ENCODE measurements at regions not wholly inside any gene's neighbourhood (a gene's known extent, or its start where the extent isn't known, plus 50 kb on each side); places are given as distances from the start of the nearest gene placed in this dataset.

DNA sequence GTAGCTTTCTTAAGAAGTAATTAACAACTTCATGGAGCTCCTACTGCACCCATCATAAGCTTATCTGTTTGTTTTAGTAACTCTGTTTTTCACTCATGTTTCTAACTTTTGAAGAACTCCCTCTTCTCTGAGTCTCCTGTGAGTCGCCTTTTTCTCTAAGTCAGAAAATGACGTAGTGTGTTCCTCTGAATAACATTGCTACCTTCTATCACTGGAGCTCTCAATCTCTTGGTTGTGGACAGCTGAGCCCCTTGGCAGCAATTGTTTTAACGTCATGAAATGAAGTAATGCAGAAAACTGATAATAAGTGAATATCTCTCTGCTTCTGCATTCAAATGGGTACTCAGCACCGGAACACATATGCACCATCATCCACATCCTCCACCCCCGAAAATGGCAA is 433.3 kb upstream of the SALL3 start:
- Histone ChIP-seq H3K79me2 (ENCODE audit: control insufficient read depth, low read length) (no peaks in the 10 kb centered on the region), H3F3A (ENCODE audit: control insufficient read depth, insufficient read depth) (no peaks in the 10 kb centered on the region), H3K27ac (ENCODE audit: low read depth, low read length) (no peak overlapping the region), H3K9me2 (replicated peaks; ENCODE audit: control insufficient read depth, low read length) (no peaks in the 10 kb centered on the region), H3K4me1 (ENCODE audit: control insufficient read depth, low read length) (no peaks in the 10 kb centered on the region), H3K36me3 (ENCODE audit: control insufficient read depth, low read length) (no peaks in the 10 kb centered on the region), H3K4me2 (ENCODE audit: low read length) (no peak overlapping the region), H3K9me3 (ENCODE audit: control insufficient read depth, insufficient read depth, low read length) (peaks cover 17% of the 10 kb centered on the region; the same call in 1 of the 2 replicates), H4K20me1 (ENCODE audit: control insufficient read depth, insufficient read depth, low read depth, low read length) (no peaks in the 10 kb centered on the region), H3K27me3 (ENCODE audit: control insufficient read depth, low read length) (no peaks in the 10 kb centered on the region), H3K4me3 (ENCODE audit: low read length) (no peak overlapping the region)
- TF ChIP-seq, protein P1, sequence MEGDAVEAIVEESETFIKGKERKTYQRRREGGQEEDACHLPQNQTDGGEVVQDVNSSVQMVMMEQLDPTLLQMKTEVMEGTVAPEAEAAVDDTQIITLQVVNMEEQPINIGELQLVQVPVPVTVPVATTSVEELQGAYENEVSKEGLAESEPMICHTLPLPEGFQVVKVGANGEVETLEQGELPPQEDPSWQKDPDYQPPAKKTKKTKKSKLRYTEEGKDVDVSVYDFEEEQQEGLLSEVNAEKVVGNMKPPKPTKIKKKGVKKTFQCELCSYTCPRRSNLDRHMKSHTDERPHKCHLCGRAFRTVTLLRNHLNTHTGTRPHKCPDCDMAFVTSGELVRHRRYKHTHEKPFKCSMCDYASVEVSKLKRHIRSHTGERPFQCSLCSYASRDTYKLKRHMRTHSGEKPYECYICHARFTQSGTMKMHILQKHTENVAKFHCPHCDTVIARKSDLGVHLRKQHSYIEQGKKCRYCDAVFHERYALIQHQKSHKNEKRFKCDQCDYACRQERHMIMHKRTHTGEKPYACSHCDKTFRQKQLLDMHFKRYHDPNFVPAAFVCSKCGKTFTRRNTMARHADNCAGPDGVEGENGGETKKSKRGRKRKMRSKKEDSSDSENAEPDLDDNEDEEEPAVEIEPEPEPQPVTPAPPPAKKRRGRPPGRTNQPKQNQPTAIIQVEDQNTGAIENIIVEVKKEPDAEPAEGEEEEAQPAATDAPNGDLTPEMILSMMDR (IDR thresholded peaks at IDR 0.05; ENCODE audit: low read depth, low read length, poor library complexity, severe bottlenecking): no peak
- no peak for TF ChIP-seq EZH2phosphoT487 (IDR thresholded peaks at IDR 0.05; ENCODE audit: borderline replicate concordance, low read length)

DNA sequence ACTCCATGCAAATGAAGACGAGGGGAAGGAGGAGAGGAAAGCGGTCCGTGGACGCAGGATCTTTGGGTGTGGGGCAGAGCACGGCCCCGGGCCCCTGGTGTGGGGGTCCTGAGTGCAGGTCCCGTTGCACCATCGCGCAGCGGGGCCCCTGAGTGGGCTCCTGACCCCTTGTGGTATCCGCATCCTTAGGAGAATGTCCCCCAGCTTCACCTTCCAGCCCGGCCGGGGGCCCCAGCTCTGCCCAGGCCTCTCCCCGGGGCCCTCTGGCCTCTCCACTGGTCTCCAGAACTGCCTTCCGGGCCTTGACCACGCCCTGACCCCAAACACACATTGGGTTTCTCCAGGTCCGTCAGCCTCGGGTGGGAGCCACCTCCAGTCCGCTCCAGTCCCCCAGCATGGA is 431.8 kb upstream of the SALL3 start:
- Histone ChIP-seq H3F3A (ENCODE audit: control insufficient read depth, insufficient read depth) (no peaks in the 10 kb centered on the region), H3K9me3 (ENCODE audit: control insufficient read depth, insufficient read depth, low read length) (peaks cover 17% of the 10 kb centered on the region; the same call in 1 of the 2 replicates), H4K20me1 (ENCODE audit: control insufficient read depth, insufficient read depth, low read depth, low read length) (no peaks in the 10 kb centered on the region), H3K36me3 (ENCODE audit: control insufficient read depth, low read length) (no peaks in the 10 kb centered on the region), H3K4me3 (ENCODE audit: low read length) (no peak overlapping the region), H3K9me2 (replicated peaks; ENCODE audit: control insufficient read depth, low read length) (no peaks in the 10 kb centered on the region), H3K27me3 (ENCODE audit: control insufficient read depth, low read length) (no peaks in the 10 kb centered on the region), H3K4me1 (ENCODE audit: control insufficient read depth, low read length) (no peaks in the 10 kb centered on the region), H3K79me2 (ENCODE audit: control insufficient read depth, low read length) (no peaks in the 10 kb centered on the region), H3K27ac (ENCODE audit: low read depth, low read length) (no peak overlapping the region), H3K4me2 (ENCODE audit: low read length) (no peak overlapping the region)
- TF ChIP-seq, protein P1 (IDR thresholded peaks at IDR 0.05; ENCODE audit: low read depth, low read length, poor library complexity, severe bottlenecking): no peak
- TF ChIP-seq EZH2phosphoT487 (IDR thresholded peaks at IDR 0.05; ENCODE audit: borderline replicate concordance, low read length): no peak

DNA sequence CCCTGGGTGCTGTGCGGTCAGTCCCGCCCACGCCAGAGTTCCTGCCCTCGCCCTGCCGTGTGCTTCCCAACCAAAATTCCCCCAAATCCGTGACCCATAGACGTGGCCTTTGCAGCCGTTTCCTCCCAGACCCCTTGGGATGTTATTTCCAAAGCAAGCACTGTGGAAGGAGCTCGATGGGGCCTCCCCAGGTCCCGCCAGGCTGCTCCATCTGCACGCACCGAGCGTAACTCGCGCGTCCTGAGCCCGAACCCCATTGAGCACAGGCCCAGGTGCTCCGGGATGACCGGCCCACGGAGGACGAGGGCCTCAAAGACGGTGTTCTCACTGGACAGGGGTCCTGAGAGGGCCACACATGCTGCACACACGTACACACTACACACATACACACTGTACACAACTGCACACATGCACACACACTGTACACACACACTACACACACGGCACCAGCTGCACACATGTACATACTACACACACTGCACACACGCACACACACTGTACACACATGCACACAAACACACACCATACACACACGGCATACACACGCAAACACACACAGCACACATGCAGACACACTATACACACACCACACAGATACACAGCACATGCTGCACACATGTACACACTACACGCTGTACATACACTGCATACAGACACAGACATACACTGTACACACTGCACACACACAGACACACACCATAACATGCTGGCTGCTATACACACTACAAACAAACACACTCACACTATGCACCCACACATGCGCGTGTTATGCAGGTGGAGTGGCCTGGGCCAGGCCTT is 431.2 kb upstream of the SALL3 start:
- no peaks in the 10 kb centered on the region for H4K20me1 ChIP-seq (ENCODE audit: control insufficient read depth, insufficient read depth, low read depth, low read length)
- no peak for TF ChIP-seq EZH2phosphoT487 (IDR thresholded peaks at IDR 0.05; ENCODE audit: borderline replicate concordance, low read length)
- TF ChIP-seq, protein P1 (IDR thresholded peaks at IDR 0.05; ENCODE audit: low read depth, low read length, poor library complexity, severe bottlenecking): no peak
- H3F3A ChIP-seq (ENCODE audit: control insufficient read depth, insufficient read depth): no peaks in the 10 kb centered on the region
- H3K9me3 ChIP-seq (ENCODE audit: control insufficient read depth, insufficient read depth, low read length): peaks cover 17% of the 10 kb centered on the region; the same call in 1 of the 2 replicates
- no peaks in the 10 kb centered on the region for H3K27me3 ChIP-seq (ENCODE audit: control insufficient read depth, low read length)
- no peak overlapping the region for H3K27ac ChIP-seq (ENCODE audit: low read depth, low read length)
- H3K9me2 ChIP-seq (replicated peaks; ENCODE audit: control insufficient read depth, low read length): no peaks in the 10 kb centered on the region
- no peak overlapping the region for H3K4me2 ChIP-seq (ENCODE audit: low read length)
- H3K4me3 ChIP-seq (ENCODE audit: low read length): no peak overlapping the region
- H3K79me2 ChIP-seq (ENCODE audit: control insufficient read depth, low read length): no peaks in the 10 kb centered on the region
- H3K36me3 ChIP-seq (ENCODE audit: control insufficient read depth, low read length): no peaks in the 10 kb centered on the region
- H3K4me1 ChIP-seq (ENCODE audit: control insufficient read depth, low read length): no peaks in the 10 kb centered on the region
